ENCODE measurements at regions not wholly inside any gene's neighbourhood (a gene's known extent, or its start where the extent isn't known, plus 50 kb on each side); places are given as distances from the start of the nearest gene placed in this dataset.

DNA sequence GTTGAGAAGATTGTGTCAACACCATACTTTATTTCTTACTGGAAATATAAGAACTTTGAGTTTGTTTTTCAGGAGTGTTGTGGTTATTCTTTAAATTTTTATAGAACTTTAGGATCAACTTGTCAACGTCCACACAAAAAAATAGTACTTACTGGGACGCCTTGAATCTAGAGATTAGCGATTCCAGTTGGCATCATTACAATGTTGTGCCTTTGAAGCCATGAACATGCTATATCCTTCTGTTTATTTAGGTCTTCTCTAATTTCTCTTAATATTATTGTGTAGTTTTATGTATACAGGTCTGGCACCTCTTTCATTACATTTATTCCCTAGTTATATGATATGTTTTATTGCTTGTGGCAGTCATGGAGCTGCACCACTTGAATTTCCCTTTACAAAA is 320.8 kb upstream of the CCDC196 start:
- TF ChIP-seq, protein P1, sequence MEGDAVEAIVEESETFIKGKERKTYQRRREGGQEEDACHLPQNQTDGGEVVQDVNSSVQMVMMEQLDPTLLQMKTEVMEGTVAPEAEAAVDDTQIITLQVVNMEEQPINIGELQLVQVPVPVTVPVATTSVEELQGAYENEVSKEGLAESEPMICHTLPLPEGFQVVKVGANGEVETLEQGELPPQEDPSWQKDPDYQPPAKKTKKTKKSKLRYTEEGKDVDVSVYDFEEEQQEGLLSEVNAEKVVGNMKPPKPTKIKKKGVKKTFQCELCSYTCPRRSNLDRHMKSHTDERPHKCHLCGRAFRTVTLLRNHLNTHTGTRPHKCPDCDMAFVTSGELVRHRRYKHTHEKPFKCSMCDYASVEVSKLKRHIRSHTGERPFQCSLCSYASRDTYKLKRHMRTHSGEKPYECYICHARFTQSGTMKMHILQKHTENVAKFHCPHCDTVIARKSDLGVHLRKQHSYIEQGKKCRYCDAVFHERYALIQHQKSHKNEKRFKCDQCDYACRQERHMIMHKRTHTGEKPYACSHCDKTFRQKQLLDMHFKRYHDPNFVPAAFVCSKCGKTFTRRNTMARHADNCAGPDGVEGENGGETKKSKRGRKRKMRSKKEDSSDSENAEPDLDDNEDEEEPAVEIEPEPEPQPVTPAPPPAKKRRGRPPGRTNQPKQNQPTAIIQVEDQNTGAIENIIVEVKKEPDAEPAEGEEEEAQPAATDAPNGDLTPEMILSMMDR (IDR thresholded peaks at IDR 0.05), result no peak
- TF ChIP-seq EP300 (IDR thresholded peaks at IDR 0.05) (no peak), POLR2A (IDR thresholded peaks at IDR 0.05) (no peak), POLR2AphosphoS5 (IDR thresholded peaks at IDR 0.05) (no peak)
